Endothelial cell of umbilical vein (primary cell): ENCODE measurements at regions not wholly inside any gene's neighbourhood (a gene's known extent, or its start where the extent isn't known, plus 50 kb on each side); places are given as distances from the start of the nearest gene placed in this dataset.

Source experiments
- BruUV-seq: library from RNA; stranded (reverse); fragments of 400-500 nt; replicated peaks from 2 replicates; lab custom pipeline; 2021; lab: Mats Ljungman, UMichigan
- CTCF ChIA-PET: fragments of 300-600, 350-600 bp; sonication (Branson Sonifier 250); formaldehyde crosslinking; loops from one replicate; lab custom pipeline; 2021; ENCODE audit warnings: antibody characterized with exemption, inconsistent platforms; lab: Charles Lee
- POLR2A ChIA-PET: fragments of 300-600, 350-600 bp; sonication (Branson Sonifier 250); formaldehyde crosslinking; loops from one replicate; lab custom pipeline; 2021; ENCODE audit warnings: antibody characterized with exemption, inconsistent platforms; lab: Charles Lee
- DNase-seq: peaks from one replicate; pipeline ENCODE4 v3.0.0-alpha.2; 2011; ENCODE audit warnings: low read depth, low spot score
- FAIRE-seq: peaks from 2 replicates; lab custom pipeline; 2011; peaks lifted over from hg19 to GRCh38; lab: Jason Lieb, UNC
- H2AFZ ChIP-seq: 2 replicates; pipeline ENCODE4 v1.6.0; 2012; ENCODE audit warnings: low read depth, low read length, control low read depth, inconsistent platforms
- H3K27ac ChIP-seq: 2 replicates; pipeline ENCODE4 v1.5.1; 2011; ENCODE audit warnings: low read depth, mild to moderate bottlenecking, control low read depth, low read length, moderate library complexity; ENCODE audit not compliant: insufficient read depth
- H3K27me3 ChIP-seq, 2 experiments: 2 replicates each; pipeline versions ENCODE4 v1.6.0 to v1.6.1; 2011; ENCODE audit warnings: low read length in 2 of 2, mixed read lengths in 1 of 2; ENCODE audit not compliant: control insufficient read depth in 2 of 2, insufficient read depth in 2 of 2
- H3K36me3 ChIP-seq, 2 experiments: 2 replicates in 1 of 2; 3 replicates in 1 of 2; pipeline ENCODE4 v1.5.1; 2011; ENCODE audit warnings: low read length in 2 of 2, mild to moderate bottlenecking in 1 of 2, moderate library complexity in 1 of 2; ENCODE audit not compliant: control insufficient read depth in 2 of 2, insufficient read depth in 2 of 2; ENCODE audit errors: extremely low read depth in 1 of 2
- H3K4me1 ChIP-seq: 3 replicates; pipeline ENCODE4 v1.5.1; 2011; ENCODE audit warnings: mild to moderate bottlenecking, low read length; ENCODE audit not compliant: control insufficient read depth, insufficient read depth; ENCODE audit errors: extremely low read depth
- H3K4me2 ChIP-seq: 2 replicates; pipeline ENCODE4 v1.6.1; 2011; ENCODE audit warnings: low read length, control low read depth, mixed read lengths; ENCODE audit not compliant: insufficient read depth
- H3K4me3 ChIP-seq, 3 experiments: fragments of 200-600 bp in 1 of 3; sonication (generic), shearing (Covaris generic) in 1 of 3; replicated peaks in 1 of 3; 2 replicates each; pipeline ENCODE4 v1.5.1; 2011 to 2016; ENCODE audit warnings: control low read depth in 3 of 3, low read length in 3 of 3, mild to moderate bottlenecking in 2 of 3, inconsistent platforms in 1 of 3, low read depth in 1 of 3, moderate library complexity in 1 of 3; ENCODE audit not compliant: insufficient read depth in 1 of 3
- H3K79me2 ChIP-seq: 2 replicates; pipeline ENCODE4 v1.6.0; 2012; ENCODE audit warnings: low read length, inconsistent platforms; ENCODE audit not compliant: control insufficient read depth, insufficient read depth
- H3K9ac ChIP-seq: replicated peaks from 2 replicates; pipeline ENCODE3; 2011; ENCODE audit warnings: low read length, control low read depth; ENCODE audit not compliant: insufficient read depth; ENCODE audit errors: extremely low read depth
- H3K9me1 ChIP-seq: replicated peaks from 3 replicates; pipeline ENCODE4 v1.6.0; 2011; ENCODE audit warnings: mild to moderate bottlenecking, low read length; ENCODE audit not compliant: control insufficient read depth, insufficient read depth; ENCODE audit errors: extremely low read depth
- H3K9me3 ChIP-seq: replicated peaks from 2 replicates; pipeline ENCODE4 v1.5.1; 2012; ENCODE audit warnings: low read length, inconsistent platforms; ENCODE audit not compliant: control insufficient read depth, insufficient read depth
- H4K20me1 ChIP-seq: replicated peaks from 2 replicates; pipeline ENCODE3; 2011; ENCODE audit warnings: mild to moderate bottlenecking, low read length; ENCODE audit not compliant: control insufficient read depth, insufficient read depth; ENCODE audit errors: extremely low read depth
- EZH2 ChIP-seq: IDR thresholded peaks from 2 replicates; pipeline ENCODE4 v1.6.1; 2012; ENCODE audit warnings: borderline replicate concordance, low read depth, mild to moderate bottlenecking, moderate library complexity, low read length, inconsistent platforms; ENCODE audit not compliant: severe bottlenecking
- FOS ChIP-seq: IDR thresholded peaks from 2 replicates; pipeline ENCODE4 v1.6.1; 2011; ENCODE audit warnings: mild to moderate bottlenecking, low read length, moderate library complexity, borderline replicate concordance; ENCODE audit not compliant: insufficient read depth
- GATA2 ChIP-seq: IDR thresholded peaks from 2 replicates; pipeline ENCODE4 v1.7.0; 2011; ENCODE audit warnings: low read depth, mild to moderate bottlenecking, moderate library complexity, mixed read lengths, low read length; ENCODE audit not compliant: insufficient read length, insufficient read depth
- JUN ChIP-seq: IDR thresholded peaks from 2 replicates; pipeline ENCODE4 v1.6.1; 2011; ENCODE audit warnings: borderline replicate concordance, low read depth; ENCODE audit not compliant: insufficient read length, insufficient read depth
- MYC ChIP-seq: IDR thresholded peaks from one replicate; pipeline ENCODE4 v1.6.1; 2011; ENCODE audit warnings: mild to moderate bottlenecking, low read depth, low read length
- POLR2A ChIP-seq: IDR thresholded peaks from 2 replicates; pipeline ENCODE4 v1.6.1; 2012; ENCODE audit warnings: low read depth, mild to moderate bottlenecking, control low read depth, low read length
- POLR2AphosphoS5 ChIP-seq: IDR thresholded peaks from 2 replicates; pipeline ENCODE4 v1.6.1; 2012; ENCODE audit warnings: low read depth, mild to moderate bottlenecking, control low read depth, low read length, moderate library complexity; ENCODE audit not compliant: insufficient read depth
- dilution Hi-C: fragments of 300-500 bp; cut with MboI; formaldehyde crosslinking; loops from one replicate; pipeline ENCODE4 v1.15.0; 2019; ENCODE audit warnings: low sequenced_read_pairs; ENCODE audit not compliant: extremely low pct_ligation_motif_present
- intact Hi-C: fragments of 100-400 bp; cut with micrococcal nuclease; formaldehyde crosslinking; loops from one replicate; pipeline ENCODE4 v1.10.0; 2022
- TF ChIP-seq, protein P1 (sequence below): IDR thresholded peaks from 2 replicates; pipeline ENCODE4 v1.6.1; 2011; ENCODE audit not compliant: insufficient read depth, insufficient read length
- TF ChIP-seq, protein P2 (sequence below), 2 donors: IDR thresholded peaks; 1 replicate in 1 of 2; 2 replicates in 1 of 2; pipeline ENCODE4 v1.5.1; 2011; ENCODE audit warnings: low read length in 2 of 2, mild to moderate bottlenecking in 2 of 2, moderate library complexity in 2 of 2, control low read depth in 1 of 2, inconsistent platforms in 1 of 2, low read depth in 1 of 2; ENCODE audit not compliant: insufficient read depth in 1 of 2; ENCODE audit errors: extremely low read depth in 1 of 2

DNA sequence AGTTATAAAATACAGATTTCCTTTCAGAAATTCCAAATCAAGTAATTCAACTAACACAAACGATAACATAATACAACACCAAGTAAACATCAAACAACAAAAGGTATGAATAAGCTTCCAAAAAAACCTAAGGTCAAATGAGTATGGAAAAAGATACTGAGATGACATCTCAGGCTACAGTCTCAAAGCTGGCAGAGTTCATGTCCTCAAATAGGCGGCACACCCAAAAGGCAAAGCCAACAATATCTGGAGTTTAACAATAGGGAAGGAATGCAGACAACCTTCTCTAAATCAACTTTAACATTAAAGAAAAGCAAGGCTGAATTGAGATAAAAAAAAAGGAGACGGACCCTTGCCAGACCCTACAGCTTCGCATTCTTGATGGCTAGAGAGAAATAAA, 346.6 kb downstream of the RSL24D1 start:
- no peaks in the 10 kb centered on the region for H3K9me1 ChIP-seq
- H4K20me1 ChIP-seq, result no peaks in the 10 kb centered on the region
- H3K27me3 ChIP-seq, result no peaks in the 10 kb centered on the region
- no peak overlapping the region for H3K4me3 ChIP-seq
- no peak for TF ChIP-seq EZH2
- TF ChIP-seq, protein P1, sequence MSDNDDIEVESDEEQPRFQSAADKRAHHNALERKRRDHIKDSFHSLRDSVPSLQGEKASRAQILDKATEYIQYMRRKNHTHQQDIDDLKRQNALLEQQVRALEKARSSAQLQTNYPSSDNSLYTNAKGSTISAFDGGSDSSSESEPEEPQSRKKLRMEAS, result no peak
- TF ChIP-seq GATA2, result no peak
- TF ChIP-seq FOS, result no peak
- no peak for TF ChIP-seq POLR2A
- TF ChIP-seq JUN, result no peak
- TF ChIP-seq MYC, result no peak
- TF ChIP-seq POLR2AphosphoS5, result no peak
- TF ChIP-seq, protein P2, sequence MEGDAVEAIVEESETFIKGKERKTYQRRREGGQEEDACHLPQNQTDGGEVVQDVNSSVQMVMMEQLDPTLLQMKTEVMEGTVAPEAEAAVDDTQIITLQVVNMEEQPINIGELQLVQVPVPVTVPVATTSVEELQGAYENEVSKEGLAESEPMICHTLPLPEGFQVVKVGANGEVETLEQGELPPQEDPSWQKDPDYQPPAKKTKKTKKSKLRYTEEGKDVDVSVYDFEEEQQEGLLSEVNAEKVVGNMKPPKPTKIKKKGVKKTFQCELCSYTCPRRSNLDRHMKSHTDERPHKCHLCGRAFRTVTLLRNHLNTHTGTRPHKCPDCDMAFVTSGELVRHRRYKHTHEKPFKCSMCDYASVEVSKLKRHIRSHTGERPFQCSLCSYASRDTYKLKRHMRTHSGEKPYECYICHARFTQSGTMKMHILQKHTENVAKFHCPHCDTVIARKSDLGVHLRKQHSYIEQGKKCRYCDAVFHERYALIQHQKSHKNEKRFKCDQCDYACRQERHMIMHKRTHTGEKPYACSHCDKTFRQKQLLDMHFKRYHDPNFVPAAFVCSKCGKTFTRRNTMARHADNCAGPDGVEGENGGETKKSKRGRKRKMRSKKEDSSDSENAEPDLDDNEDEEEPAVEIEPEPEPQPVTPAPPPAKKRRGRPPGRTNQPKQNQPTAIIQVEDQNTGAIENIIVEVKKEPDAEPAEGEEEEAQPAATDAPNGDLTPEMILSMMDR (IDR thresholded peaks at IDR 0.05; ENCODE audit: extremely low read depth in 1 of 2, insufficient read depth in 1 of 2, low read depth in 1 of 2, low read length in 2 of 2), result no peak
- FAIRE-seq (no peak), DNase-seq (no peak)
- no peak overlapping the region for H2AFZ ChIP-seq
- no peaks in the 10 kb centered on the region for H3K79me2 ChIP-seq
- no peak overlapping the region for H3K27ac ChIP-seq
- H3K9ac ChIP-seq, result no peak overlapping the region
- ChIA-PET CTCF (no interaction called here), POLR2A (no interaction called here)
- H3K4me1 ChIP-seq, result no peaks in the 10 kb centered on the region
- dilution Hi-C loops (no loop called here), intact Hi-C loops (no loop called here)
- H3K4me2 ChIP-seq, result no peak overlapping the region
- no TSS peak for BruUV-seq
- peaks cover 2% of the 10 kb centered on the region for H3K9me3 ChIP-seq
- no peaks in the 10 kb centered on the region for H3K36me3 ChIP-seq
